HG02798 (cell line): ENCODE measurements at regions not wholly inside any gene's neighbourhood (a gene's known extent, or its start where the extent isn't known, plus 50 kb on each side); places are given as distances from the start of the nearest gene placed in this dataset.
"Not testable (repeated sequence)": the region's sequence is repeated elsewhere in the genome, so short reads cannot be mapped to it uniquely, and the experiment has no call there.

ENCODE experiments used
- ATAC-seq: cut with Tn5 transposase; IDR thresholded peaks from one replicate; pipeline ENCODE4 v1.9.1; 2021; ENCODE audit warnings: mild to moderate bottlenecking; ENCODE audit not compliant: unreplicated experiment, poor library complexity

DNA sequence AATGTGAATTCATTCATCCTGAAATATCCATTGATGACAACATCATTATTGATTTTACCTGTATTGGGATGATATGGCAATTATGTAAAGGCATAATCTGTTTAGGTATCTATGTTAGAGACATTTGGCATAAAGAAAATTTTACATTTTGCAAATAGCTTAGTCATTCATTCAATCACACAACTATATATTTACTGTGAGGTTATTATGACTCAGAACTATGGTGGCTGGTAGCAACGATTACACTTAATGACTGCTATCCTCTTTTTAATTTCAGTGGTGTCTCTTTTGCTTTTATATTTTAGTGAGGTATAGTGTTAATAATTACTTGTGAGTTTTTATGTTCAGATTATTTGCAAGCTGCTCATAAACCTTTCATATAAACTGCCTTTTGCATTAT lies 955.9 kb downstream of the SLITRK6 start:
- no peak for ATAC-seq

DNA sequence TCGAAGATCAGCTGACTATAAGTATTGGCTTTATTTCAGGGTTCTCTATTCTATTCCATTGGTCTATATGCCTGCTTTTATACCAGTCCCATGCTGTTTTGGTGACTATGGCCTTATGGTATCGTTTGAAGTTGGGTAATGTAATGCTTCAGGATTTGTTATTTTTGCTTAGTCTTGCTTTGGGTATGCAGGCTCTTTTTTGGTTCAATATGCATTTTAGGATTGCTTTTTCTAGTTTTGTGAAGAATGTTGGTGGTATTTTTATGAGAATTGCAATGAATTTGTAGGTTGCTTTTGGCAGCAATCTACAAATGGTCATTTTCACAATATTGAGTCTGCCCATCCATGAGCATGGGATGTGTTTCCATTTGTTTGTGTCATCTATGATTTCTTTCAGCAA lies 951.9 kb upstream of the SLITRK1 start:
- ATAC-seq, result no peak

DNA sequence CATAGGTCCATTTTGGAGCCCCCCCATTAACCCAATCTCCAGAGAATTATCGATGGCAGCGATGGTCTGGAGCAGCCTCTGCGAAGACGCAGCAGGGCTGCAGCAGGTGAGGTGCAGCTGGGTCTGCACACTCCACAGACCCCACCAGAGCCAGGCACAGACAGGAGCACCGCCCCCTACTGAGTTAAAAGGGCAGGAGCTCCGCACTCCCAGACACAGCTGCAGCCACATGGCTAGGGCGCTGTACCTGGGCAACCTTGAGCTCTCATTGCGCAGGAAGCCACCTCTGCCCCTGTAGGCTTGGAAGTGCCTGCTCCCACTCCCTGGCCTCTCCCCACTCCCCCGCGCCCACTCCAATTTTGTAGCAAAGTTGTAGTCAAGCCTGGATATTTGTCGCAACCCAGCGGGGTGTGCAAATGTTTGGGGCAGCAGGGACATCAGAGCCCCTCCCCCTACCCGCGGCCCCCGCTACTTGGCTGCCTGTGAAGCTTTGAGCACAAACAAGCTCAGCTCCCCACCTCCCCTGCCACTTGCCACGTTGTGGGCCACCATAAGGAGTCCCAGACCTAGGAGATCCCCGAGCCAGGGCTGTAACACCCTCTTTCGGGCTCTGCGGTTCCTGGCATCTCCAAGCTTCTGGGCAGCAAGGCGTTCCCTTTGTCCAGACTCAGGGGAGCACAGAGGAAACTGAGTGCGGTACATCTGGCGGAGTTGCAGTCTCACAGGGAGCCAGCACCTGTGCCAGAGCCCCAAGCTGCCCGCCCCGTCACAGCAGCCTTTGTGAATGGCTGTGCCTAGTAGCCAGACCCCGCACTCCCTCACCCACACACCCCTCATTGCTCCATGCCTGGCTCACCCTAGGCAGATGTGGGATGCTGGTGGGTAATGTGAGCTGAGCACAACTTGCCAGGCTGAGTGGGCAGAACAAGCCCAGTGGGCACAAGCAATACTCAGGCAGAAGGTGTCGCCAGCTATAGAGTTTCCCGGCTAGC lies 949.7 kb upstream of the SLITRK1 start:
- no peak for ATAC-seq

DNA sequence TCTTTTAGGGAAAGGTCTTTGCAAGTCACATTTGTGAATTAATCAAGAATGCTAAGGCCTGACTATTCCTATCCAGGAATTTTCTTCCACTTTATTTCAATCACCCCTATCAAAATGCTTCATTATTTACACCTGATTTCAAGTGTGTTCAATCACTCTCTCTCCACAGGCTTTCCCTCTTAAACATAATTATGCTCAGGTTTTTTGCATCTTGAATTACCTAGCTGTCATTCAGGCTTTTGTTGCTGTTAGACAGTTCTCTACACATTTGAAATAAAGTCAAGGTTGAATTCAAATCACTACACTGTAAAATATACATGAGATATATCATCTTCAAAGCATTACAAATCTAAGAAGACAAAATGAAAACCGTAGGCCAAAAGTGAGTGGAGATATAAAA lies 941.3 kb upstream of the SLITRK1 start:
- no peak for ATAC-seq

DNA sequence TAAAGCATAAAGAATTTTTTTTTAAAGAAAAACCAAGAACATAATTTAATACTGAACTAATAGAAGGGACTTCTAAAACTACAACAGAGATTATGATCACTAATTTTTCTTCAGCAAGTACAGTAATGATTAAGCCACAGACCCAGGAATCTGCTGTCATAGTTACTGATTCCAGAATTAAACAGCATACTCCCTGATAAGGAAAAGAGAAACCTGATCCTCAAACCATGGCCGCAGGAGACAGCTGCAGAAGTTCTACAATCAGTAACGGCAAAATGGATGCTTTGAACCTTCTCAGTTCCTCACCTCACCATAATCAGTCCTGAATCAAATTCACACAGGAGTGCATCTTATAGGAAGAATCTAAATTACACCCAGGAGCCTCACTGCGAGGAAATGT lies 939.0 kb upstream of the SLITRK1 start:
- ATAC-seq, result no peak

DNA sequence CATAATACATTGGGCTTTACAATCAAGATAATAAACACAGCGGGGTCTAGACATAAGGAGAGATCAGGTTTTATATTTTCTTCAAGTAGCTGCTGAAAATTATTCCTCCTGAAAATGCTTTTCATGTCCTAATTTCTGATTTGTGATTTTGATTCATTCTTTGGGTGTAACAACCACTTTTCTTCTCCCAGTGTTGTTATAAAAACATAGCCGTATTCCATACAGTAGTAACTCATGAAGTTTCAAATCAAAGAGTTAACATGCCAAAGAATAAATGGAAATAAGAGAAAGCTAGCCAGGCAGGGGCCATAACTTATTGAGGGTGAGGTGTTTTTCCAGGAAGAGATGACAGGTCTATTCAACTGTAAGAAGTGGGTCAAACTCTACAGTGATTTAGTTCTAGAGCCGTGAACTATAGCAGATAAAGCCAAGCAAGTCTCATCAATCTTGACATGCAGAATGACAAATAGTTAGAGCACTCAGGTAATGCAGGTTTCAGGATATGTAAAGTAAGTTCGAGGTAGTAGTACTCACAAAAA lies 934.4 kb upstream of the SLITRK1 start:
- no peak for ATAC-seq

DNA sequence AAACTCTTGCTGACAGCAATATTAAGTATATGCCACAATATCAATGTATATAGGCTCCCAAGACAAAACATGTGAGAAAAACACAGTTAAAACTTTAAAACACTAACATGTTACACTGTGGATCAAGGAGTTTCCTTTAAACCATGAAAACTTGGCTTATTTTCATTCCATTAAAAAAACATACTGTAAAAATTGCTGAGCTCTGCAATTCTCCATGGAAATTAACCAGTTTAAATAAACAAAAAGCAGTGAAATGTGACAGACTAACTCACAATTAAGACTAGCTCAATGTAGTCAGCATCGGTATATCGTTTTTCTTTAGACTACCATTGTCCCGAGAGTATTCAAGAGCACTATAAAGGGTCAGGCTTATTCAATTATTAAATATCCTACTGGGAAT lies 930.5 kb upstream of the SLITRK1 start:
- ATAC-seq, result no peak

DNA sequence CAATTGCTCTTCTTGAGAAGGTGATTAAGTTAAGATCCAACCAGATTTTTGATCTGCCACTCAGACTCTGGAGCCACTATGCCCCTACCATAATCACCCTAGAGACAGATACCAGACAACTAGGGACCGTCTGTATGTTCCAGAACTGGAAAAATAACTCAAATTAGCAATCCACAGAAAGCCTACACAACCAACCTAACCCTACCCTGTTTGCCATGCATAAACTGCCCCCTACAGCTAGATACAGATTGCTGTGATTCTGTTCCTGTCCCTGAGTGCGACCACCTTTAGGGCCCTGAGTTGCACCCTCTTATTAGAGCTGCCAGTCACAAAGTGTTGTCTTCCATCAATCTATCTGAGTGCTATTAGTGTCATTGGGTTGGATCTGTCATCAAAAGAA lies 929.8 kb upstream of the SLITRK1 start:
- ATAC-seq, result no peak

DNA sequence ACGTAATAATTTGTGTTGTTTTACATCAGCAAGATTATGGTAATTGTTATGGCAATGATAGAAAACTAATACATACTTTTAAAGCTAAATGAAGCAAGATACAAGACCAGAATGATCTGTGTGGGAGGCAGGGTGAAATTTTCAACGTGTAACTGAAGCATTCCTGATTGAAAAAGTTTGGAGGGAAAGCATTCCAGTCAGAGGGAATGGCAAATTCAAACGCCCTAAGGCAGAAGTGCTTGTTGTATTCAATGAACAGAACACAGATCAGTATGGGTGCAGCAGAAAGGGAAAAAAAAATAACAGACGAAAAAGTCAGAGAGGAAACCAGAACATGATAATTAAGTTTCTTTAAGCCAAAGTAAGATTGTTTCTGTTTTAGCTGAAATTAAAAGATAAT lies 928.5 kb upstream of the SLITRK1 start:
- ATAC-seq, result no peak

DNA sequence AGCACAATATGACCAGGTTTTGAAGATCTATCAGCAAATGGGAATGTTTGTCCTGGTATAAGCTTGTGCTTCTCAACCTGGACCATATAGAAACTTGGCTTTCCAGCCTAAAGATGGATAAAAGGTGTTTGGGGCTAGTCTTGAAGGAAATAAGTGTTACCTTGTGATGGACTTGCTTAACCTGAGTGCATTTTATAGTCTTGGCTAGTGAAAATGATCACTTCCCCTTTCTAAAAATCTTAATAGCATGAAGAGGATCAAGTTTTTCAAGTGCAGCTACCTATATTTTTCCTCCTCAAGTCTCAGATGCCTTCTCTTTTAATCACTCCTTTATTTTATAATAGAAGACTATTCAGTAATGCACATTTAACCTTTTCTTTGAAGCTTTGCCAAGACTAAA lies 919.8 kb upstream of the SLITRK1 start:
- no peak for ATAC-seq

DNA sequence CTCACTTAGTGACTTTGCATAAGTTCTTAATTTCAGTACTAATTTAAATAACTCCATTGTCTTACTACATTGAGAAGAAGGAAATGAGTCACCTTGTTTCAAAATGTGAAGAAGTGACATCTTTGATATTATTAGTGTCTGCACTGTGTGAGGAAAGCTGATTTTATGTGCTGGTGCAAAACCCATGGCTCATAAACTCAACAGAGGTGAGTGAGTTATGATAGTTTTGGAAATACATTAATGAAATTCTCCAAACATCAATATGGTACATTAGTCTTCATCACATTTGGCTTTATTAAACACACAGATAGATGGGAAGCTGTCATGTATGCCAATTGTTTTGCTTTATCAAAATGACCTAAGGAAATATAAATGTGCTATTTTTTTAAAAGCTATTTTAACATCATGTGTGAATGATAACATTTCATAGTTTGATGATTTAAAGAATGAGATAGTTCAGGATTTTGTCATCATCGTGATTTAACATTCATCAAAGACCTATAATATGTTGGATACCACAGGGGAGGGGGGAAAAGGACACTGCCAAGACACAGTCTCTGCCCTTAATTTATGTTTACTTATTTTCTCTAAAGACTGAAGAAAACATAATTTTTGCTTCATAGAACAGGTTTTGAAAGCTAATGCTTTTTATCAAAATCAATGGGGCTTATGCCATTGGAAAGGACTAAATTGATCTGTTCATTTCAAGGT lies 902.3 kb upstream of the SLITRK1 start:
- ATAC-seq, result no peak

DNA sequence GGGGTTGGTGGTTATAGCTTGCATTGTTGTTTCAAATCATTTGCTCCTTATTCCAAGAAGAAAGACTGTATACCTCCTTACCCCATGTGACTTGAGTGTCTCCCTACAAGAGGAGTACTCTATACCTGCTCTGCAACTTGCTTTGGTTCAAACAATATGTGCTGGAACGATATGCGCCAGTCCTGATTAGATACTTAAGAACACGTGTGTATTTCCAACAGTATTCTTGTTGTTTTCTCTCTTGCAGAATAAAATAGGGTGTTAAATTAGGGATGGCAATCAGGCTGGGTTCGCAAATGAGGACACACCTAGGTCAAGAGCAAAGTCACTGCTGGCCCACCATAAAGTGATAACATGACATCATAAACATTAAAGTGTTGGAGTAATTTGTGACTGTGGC lies 895.0 kb upstream of the SLITRK1 start:
- ATAC-seq, result no peak

DNA sequence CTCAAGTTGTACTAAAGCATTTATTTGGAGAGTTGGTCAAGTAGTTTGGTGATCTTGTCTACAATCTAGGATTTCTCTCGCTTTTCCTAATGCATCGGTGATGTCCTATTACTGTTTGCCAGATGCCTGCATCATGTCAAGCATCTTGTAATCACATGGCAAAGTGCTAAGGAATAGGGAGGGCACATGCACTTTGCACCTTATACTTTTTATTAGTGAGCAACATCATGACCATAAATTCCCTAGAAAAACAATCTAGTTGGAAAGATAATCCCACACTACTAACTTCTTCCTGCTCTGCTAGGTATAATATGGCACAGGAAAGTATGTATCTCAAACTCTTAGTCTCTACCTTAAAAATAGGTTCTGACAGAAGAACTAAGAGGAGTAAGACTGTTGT lies 894.3 kb upstream of the SLITRK1 start:
- ATAC-seq, result no peak

DNA sequence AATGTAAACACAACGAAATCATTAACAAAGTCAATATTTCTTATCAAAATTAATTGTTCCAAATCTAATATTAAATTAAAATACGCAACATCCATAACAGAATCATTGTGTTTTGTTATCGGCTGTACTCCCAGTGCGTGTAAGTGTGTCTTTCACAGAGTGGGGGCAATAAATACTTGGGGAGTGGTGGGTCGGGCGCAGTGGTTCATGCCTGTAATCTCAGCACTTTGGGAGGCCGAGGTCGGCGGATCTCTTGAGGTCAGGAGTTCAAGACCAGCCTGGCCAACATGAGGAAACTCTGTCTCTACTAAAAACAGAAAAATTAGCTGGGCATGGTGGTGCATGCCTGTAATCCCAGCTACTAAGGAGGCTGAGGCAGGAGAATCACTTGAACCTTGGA lies 893.6 kb upstream of the SLITRK1 start:
- ATAC-seq, result not testable (repeated sequence)

DNA sequence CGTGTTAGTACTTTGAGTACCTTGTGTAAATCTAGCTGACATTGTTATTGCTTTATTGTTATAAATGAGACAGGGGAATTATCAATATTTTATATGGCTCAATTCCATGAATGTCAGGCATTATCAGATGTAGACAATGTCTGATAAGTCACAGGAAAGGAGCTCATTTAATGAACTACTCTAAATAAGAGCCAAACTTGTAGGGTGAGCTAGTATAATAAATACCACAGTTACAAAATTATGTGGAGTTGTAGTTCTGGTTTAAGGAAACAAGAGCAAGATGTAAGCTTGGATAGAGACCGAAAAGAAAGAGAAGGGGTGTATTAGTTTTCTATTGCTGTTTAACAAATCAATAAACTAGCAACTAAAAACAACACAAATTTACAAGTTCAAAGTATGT lies 891.8 kb upstream of the SLITRK1 start:
- ATAC-seq, result no peak

DNA sequence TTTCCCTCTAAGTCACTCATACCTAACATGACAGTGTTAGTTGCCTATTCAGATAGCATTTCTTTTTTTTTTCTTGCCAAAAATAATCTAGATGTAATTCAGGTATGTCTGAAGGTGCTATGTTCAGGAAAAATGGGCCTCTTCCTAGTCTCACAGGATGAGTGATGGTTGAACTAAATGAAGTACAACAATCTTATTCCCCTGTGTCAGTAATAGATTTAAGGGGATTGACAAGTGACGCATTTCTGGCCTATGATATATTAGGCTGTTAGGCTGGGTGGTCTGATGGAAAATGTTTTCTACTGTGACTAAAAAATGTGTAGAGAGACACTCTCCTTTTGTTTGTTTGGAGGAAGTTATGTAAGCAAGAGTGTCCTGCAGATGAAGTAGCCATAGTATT lies 878.7 kb upstream of the SLITRK1 start:
- ATAC-seq, result no peak

DNA sequence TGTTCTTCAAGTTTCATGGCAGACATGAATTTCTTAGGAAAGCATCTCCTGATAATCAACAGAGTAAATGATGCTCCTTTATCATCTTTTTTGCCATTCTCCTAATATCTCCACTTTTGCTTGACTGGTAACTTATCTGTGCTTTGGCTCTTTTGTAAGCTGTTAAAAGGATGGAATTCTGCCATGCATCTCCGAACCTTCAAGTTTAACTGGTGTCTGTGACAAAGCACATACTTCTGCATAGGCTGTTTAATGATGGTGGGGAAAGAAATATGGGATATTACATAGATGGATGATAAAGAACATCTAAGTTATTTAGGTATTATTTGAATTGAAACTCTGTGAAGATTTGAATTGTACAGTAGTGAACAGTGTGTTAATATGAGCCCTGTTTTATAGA lies 866.9 kb upstream of the SLITRK1 start:
- no peak for ATAC-seq

DNA sequence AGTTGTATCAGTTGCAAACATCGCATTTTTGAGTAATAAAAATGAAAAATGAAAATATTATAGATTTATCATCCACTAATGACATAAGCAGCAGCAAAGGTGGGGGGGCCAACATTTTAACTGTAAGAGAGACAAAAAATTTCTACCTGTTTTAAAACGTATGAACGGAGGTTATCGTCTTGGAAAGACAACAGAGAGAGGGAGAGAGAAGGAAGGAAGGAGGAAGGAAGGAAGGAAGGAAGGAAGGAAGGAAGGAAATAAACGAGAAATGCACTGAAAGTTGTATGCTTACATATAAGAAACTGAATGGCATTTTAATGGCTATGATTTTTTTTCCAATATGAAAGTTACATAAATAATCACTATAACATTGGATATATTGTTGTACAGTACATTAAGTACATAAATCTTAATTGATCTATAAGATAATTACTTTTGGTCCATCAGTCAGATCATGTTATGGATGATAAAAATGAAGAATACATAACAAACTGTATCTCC lies 862.8 kb upstream of the SLITRK1 start:
- ATAC-seq, result no peak

DNA sequence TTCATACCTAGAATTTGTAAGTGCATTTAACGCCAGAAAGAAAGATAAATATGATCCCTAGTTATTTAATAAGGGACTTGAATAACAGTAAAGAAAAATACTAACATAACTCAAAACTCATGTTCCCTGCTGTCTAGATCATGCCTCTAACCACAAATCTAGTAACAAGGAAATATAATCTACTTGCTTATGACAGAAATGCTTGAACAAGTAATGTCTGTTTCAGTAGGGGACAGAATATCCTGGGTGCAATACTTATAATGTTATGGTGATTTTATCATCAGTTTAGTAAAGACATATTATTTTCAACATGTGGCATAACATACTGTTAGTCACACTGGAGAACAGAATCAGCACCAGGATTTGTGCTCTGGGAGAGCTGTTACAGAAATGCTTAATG lies 861.9 kb upstream of the SLITRK1 start:
- ATAC-seq, result no peak

DNA sequence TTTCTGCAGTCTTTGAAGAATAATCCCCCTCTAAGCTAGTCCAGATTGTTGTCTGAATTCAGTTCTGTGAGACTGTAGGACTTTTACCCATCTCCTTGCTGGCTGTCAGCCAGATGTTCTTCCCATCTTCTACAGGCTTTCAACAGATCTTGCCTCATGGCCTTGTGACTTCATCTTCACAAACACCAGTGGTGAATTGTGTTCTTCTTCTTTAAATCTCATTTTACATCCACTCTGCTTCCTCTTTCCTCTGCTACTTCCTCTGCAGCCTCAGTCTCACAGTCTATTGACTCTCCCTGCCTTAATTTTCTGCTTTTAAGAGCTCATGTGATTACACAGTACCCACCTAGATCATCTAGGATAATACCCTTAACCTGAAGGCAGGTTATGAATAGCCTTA lies 859.0 kb upstream of the SLITRK1 start:
- no peak for ATAC-seq

DNA sequence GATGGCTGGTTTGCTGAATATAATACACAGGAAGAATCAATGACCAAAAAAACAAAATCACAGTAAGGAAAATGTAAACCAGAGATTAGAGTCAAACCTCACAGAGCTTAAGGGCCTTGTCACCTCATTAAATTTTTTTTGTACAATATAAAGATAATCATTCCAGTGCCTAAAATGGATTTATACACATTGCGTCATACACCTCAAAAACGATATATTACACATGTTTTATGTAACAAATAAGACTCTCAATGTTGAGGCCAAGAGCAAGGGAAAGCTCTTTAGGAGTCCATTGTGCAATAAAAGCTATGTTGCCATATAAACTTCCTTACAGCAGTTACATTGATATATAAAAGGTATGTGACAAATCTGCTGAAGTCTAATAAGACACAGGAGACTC lies 856.7 kb upstream of the SLITRK1 start:
- ATAC-seq, result no peak
